ENCODE measurements at regions not wholly inside any gene's neighbourhood (a gene's known extent, or its start where the extent isn't known, plus 50 kb on each side); places are given as distances from the start of the nearest gene placed in this dataset.

DNA sequence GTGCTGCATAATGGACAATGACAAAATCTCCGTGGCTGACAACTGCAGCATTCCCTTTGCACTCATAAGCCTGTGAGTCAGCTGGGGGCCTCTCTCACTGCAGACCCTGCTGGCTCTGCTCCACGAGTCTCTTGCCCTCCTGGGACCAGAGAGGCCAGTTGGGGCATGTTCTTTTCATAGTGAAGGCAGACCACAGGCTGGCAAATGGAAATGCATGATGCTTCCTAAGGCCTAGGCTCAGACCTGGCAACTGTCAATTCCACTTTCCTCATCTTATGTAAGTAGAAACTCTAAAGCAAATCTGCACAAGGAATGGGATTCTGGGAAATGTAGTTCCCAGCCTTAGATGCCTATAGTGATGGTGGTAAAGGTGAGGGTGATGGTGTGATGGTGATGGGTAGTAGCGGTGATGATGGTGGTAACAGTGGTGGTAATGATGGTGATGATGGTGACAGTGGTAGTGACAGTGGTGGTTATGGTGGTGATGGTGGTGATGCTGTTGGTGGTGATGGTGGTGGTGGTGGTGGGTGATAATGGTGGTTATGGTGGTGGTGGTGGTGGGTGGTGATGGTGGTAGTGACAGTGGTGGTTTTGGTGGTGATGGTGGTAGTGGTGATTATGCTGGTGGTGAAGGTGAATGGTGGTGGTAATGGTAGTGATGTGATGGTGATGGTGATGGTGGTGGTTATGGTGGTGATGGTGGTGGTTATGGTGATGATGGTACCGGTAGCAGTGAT lies 185.8 kb upstream of the ARL4C start:
- TF ChIP-seq CTCF (IDR thresholded peaks at IDR 0.05), result no peak

GRCh38 chr2:234680688-234681619 lies 184.1 kb upstream of the ARL4C start:
- TF ChIP-seq CTCF (IDR thresholded peaks at IDR 0.05), result no peak

DNA sequence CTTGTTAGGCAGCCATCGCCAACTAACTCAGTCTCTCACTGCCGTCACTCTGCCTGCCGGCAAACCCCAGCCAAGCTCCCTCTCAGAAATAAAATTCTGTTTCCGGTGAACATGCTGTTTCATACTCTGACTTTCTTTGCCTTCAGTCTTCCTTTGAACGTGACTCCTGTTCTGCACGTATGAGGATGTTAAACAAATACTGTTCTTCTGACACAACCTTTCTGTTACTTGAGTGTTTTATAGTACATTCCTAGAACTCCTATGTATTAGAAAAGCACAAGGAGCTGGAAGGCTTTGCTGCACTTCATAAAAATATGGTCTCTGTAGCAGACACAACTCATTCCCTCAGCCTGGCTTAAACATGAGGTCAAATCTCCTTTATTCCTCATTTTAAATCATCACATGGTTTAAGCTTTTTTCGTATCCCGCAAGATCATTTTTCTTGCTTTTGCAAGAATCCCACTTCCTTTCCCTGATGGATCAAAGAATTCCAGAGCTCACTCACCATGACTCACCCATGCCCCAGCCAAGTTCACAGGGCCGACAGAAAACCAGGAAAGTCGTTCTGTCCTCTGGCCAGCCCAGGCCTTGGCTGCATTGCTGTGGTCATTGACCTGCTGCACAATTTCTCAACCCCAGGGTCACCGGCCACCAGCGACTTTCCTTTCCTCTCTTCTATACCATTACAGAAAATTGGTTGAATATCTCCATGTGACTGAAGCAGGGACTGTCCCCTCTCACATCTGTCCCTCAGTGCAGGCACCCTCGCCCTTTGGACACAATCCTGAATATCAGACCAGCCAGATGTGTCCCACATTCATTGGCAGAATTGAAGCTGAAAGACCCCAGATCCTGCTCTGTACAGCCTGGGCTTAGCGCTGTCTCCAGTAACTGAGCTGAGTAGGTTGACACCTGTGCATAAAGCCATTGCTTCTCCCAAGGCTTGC lies 183.1 kb upstream of the ARL4C start:
- no peak for TF ChIP-seq CTCF (IDR thresholded peaks at IDR 0.05)

DNA sequence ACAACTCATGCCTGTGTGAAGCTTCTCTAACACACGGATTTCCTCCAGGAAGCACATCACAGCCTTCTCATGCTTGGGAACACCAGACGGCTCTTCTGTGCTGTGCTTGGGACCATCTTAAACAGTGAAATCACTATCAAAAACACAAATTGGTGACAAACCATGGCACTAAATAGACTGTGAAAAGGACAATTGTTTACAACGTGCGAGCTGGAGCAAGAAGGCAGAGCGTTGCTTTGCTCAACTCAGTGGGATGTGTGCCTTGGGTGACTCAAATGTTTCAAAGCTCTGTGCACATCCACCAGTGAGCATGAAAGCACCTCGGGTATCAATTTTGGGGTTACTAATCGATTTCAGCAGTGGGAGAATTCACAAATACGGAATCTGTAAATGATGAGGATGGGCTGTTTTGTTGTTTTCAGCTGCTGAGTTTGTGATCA lies 182.4 kb upstream of the ARL4C start:
- no peak for TF ChIP-seq CTCF (IDR thresholded peaks at IDR 0.05)

DNA sequence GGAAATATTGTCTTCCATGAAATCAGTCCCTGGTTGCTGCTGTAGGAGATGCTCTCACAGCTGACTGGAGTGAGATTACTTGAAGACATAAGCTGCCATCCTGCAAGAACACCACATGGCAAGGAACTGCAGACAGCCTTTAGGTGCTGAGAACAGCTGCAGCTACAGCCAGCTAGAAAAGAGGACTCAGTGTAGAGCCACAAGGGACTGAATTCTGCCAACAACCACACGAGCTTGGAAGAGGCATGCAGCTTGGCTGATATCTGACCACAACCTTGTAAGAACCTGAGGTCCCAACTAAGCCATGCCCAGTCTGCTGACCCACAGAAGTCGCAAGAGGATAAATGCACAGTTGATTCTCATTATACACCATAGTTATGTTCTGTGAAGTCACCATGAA lies 181.8 kb upstream of the ARL4C start:
- no peak for TF ChIP-seq CTCF (IDR thresholded peaks at IDR 0.05)

DNA sequence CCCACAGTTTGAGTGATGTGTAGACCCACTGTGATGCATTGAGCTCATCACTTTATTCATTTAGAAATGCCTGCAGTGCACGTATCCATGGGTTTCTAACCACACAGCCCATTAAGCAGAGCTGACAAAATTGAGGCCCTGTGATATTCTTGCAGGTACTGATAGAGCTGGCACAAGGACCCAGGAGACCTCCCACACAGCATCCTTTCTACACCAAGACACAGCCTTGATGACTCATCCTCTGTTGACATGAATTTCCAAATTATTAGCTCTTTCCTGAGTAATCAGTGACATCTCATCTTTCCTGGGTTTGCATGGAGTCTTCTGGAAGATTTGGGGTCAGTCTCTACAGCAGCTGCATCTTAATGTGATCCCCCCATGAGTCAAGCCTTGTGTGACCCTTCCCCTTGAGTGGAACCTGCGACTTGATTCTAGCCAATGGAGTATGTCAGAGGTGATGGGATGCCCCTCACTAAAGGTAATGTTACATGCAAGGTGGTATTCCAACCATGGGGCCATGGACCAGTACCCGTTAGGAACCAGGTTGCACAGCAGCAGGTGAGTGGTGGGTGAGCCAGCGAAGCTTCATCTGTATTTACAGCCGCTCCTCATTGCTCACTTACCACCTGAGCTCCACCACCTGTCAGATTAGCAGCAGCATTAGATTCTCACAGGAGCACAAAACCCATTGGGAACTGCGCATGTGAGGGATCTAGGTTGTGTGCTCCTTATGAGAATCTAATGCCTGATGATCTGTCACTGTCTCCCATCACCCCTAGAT lies 181.1 kb upstream of the ARL4C start:
- TF ChIP-seq CTCF (IDR thresholded peaks at IDR 0.05), result no peak
